ENCODE measurements at regions not wholly inside any gene's neighbourhood (a gene's known extent, or its start where the extent isn't known, plus 50 kb on each side); places are given as distances from the start of the nearest gene placed in this dataset.

GRCh38 chr2:208565690-208566416 is 159.3 kb downstream of the PTH2R start:
- TF ChIP-seq POLR2A (IDR thresholded peaks at IDR 0.05; ENCODE audit: low read depth, low read length) (no peak), TAF1 (IDR thresholded peaks at IDR 0.05; ENCODE audit: borderline replicate concordance, low read depth, low read length) (no peak)

All from GM12892 (cell line).